ENCODE measurements at regions not wholly inside any gene's neighbourhood (a gene's known extent, or its start where the extent isn't known, plus 50 kb on each side); places are given as distances from the start of the nearest gene placed in this dataset.

DNA sequence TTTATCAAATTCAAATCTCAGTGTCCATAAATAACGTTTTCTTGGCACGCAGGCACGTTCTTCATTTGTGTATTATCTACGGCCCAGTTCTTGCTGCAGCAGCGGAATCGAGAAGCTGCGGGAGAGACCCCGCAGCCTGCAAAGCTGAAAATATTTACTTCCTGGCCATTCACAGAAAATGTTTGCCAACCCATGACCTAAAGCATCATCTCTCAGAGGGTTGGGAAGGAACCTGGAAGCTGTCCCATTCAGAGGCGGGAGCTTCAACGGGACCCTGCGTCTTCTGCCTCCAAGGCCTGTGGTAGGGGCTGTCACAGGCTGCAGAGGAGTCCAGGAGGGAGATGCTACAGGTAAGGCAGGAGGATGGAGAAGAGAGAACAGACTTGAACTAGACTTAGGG lies 319.2 kb downstream of the MN1 start:
- Histone ChIP-seq H3K18ac (ENCODE audit: extremely low read depth, low read length) (peak overlapping the region; percentile 24; the same call in 1 of the 2 replicates), H3K56ac (replicated peaks; ENCODE audit: insufficient read length, low read depth, low read length) (no peak overlapping the region), H4K5ac (ENCODE audit: insufficient read length, low read depth, low read length) (no peak overlapping the region), H4K91ac (replicated peaks; ENCODE audit: insufficient read length, low read length) (peak overlapping the region; percentile 22), H3K27me3 (replicated peaks in 1 of 4; ENCODE audit: control insufficient read depth in 3 of 4, extremely low read depth in 1 of 4, insufficient read depth in 3 of 4, low read length in 3 of 4) (no peaks in the 10 kb centered on the region), H3K79me1 (ENCODE audit: low read depth, low read length) (no peaks in the 10 kb centered on the region), H3K4me1 (replicated peaks in 1 of 4; ENCODE audit: control insufficient read depth in 3 of 4, insufficient read depth in 4 of 4, low read length in 3 of 4) (peaks cover 6 to 11% (median 8%) of the 10 kb centered on the region in 4 experiments; a peak in 6 of 7 replicates), H3K4me2 (ENCODE audit: insufficient read depth in 1 of 2, low read depth in 2 of 2, low read length in 2 of 2) (no peak overlapping the region), H2BK5ac (ENCODE audit: low read depth, low read length) (peak overlapping the region; percentile 32; the same call in 1 of the 2 replicates), H3K79me2 (ENCODE audit: control insufficient read depth in 1 of 2, insufficient read depth in 2 of 2, low read length in 2 of 2) (no peaks in the 10 kb centered on the region), H3K27ac (ENCODE audit: low read depth, low read length) (no peak overlapping the region), H4K20me1 (replicated peaks in 1 of 2; ENCODE audit: control insufficient read depth in 1 of 2, insufficient read depth in 2 of 2, low read length in 2 of 2) (no peaks in the 10 kb centered on the region), H3K4me3 (ENCODE audit: extremely low read depth in 1 of 4, insufficient read depth in 2 of 4, low read depth in 3 of 4, low read length in 4 of 4) (no peak overlapping the region), H2BK15ac (ENCODE audit: low read length) (peak overlapping the region; percentile 48; the same call in 1 of the 2 replicates), H3K23ac (ENCODE audit: insufficient read length) (no peak overlapping the region), H3K36me3 (ENCODE audit: control insufficient read depth in 2 of 4, insufficient read depth in 4 of 4, low read length in 3 of 4) (no peaks in the 10 kb centered on the region), H4K8ac (ENCODE audit: extremely low read depth, insufficient read depth, low read length) (no peak overlapping the region), H3K23me2 (ENCODE audit: low read depth, low read length) (no peaks in the 10 kb centered on the region), H2BK20ac (ENCODE audit: low read length) (peak overlapping the region; percentile 89), H3K9ac (replicated peaks in 1 of 4; ENCODE audit: extremely low read depth in 1 of 4, low read depth in 3 of 4, low read length in 3 of 4) (no peak overlapping the region), H2BK120ac (replicated peaks; ENCODE audit: low read depth, low read length) (no peak overlapping the region), H3K9me3 (ENCODE audit: insufficient read depth in 2 of 2, low read depth in 1 of 2, low read length in 1 of 2) (no peaks in the 10 kb centered on the region; a peak in 1 of 4 replicates), H3K4ac (replicated peaks; ENCODE audit: insufficient read length, low read depth, low read length) (no peak overlapping the region), H3K14ac (ENCODE audit: insufficient read length) (no peak overlapping the region), H2AFZ (ENCODE audit: low read length) (no peak overlapping the region), H2AK5ac (ENCODE audit: low read depth, low read length) (no peak overlapping the region), H2BK12ac (ENCODE audit: low read depth, low read length) (no peak overlapping the region)
- ChIA-PET POLR2A (ENCODE audit: partially characterized antibody) (no interaction called here), CTCF (ENCODE audit: partially characterized antibody) (interaction anchor here (0.6 to 1.6 kb wide), 2 partner anchors 14 to 78 kb away, joined by 3 to 4 read pairs; no protein-coding TSS in a partner anchor)
- DNase-seq (ENCODE audit: low read depth in 1 of 2, low spot score in 2 of 2): no peak
- WGBS, 2 experiments (ENCODE audit: extremely low coverage in 1 of 2, insufficient coverage in 1 of 2, insufficient read length in 1 of 2, insufficient replicate concordance in 2 of 2, low coverage in 1 of 2, low lambda C conversion rate in 2 of 2, missing lambda C conversion rate in 1 of 2): 75% methylated on average over 11 of the region's 11 CpGs; no CpG with 5 or more reads in 1 of the 2 experiments
- FAIRE-seq: no peak
- TF ChIP-seq, protein P1, sequence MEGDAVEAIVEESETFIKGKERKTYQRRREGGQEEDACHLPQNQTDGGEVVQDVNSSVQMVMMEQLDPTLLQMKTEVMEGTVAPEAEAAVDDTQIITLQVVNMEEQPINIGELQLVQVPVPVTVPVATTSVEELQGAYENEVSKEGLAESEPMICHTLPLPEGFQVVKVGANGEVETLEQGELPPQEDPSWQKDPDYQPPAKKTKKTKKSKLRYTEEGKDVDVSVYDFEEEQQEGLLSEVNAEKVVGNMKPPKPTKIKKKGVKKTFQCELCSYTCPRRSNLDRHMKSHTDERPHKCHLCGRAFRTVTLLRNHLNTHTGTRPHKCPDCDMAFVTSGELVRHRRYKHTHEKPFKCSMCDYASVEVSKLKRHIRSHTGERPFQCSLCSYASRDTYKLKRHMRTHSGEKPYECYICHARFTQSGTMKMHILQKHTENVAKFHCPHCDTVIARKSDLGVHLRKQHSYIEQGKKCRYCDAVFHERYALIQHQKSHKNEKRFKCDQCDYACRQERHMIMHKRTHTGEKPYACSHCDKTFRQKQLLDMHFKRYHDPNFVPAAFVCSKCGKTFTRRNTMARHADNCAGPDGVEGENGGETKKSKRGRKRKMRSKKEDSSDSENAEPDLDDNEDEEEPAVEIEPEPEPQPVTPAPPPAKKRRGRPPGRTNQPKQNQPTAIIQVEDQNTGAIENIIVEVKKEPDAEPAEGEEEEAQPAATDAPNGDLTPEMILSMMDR (IDR thresholded peaks at IDR 0.05; ENCODE audit: control extremely low read depth in 1 of 3, insufficient read depth in 1 of 3, low read depth in 1 of 3, low read length in 3 of 3): no peak
- TF ChIP-seq POU5F1 (IDR thresholded peaks at IDR 0.05; ENCODE audit: low read depth, low read length): no peak
- no peak for TF ChIP-seq BRCA1 (IDR thresholded peaks at IDR 0.05; ENCODE audit: low read depth, low read length)
- no peak for TF ChIP-seq TAF7 (optimal IDR thresholded peaks at IDR 0.05; ENCODE audit: borderline replicate concordance, low read depth, low read length)
- no peak for TF ChIP-seq RXRA (IDR thresholded peaks at IDR 0.05; ENCODE audit: insufficient read depth, low read depth, low read length)

All from H1 (cell line).